ENCODE measurements at regions not wholly inside any gene's neighbourhood (a gene's known extent, or its start where the extent isn't known, plus 50 kb on each side); places are given as distances from the start of the nearest gene placed in this dataset.
A peak's percentile ranks its signal among the peaks of the same experiment; 100 is the strongest.

DNA sequence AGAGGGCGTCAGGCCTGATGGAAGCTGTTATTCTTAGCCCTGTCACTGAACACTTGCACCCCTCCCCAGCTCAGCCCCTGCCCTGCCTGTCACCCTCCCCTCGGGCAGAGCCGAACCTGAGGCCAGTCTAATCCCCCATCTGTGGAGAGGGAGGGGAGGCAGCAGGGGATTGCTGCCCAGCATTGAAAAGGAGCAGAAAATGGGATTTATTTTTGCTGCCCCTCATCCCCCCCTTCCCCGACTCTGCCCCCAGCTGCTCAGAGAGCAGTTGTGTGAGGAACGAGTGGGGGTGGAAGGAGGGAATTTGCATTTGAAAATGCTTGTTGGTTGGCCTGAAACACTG, 71.6 kb downstream of the EPHB3 start:
- Histone ChIP-seq H3K27me3 (no peaks in the 10 kb centered on the region), H3K36me3 (no peaks in the 10 kb centered on the region), H3K27ac (no peak overlapping the region), H3K9me3 (no peaks in the 10 kb centered on the region), H3K4me1 (no peaks in the 10 kb centered on the region), H3K4me3 (no peak overlapping the region)
- no peak for DNase-seq
- 83 to 91% methylated on average over 5 of the region's 5 CpGs for WGBS, 2 donors
- TF ChIP-seq, protein P1, sequence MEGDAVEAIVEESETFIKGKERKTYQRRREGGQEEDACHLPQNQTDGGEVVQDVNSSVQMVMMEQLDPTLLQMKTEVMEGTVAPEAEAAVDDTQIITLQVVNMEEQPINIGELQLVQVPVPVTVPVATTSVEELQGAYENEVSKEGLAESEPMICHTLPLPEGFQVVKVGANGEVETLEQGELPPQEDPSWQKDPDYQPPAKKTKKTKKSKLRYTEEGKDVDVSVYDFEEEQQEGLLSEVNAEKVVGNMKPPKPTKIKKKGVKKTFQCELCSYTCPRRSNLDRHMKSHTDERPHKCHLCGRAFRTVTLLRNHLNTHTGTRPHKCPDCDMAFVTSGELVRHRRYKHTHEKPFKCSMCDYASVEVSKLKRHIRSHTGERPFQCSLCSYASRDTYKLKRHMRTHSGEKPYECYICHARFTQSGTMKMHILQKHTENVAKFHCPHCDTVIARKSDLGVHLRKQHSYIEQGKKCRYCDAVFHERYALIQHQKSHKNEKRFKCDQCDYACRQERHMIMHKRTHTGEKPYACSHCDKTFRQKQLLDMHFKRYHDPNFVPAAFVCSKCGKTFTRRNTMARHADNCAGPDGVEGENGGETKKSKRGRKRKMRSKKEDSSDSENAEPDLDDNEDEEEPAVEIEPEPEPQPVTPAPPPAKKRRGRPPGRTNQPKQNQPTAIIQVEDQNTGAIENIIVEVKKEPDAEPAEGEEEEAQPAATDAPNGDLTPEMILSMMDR (IDR thresholded peaks at IDR 0.05): no peak
- intact Hi-C loops (cut with DNase I): no loop called here
- no peak for ATAC-seq
- FAIRE-seq: no peak

DNA sequence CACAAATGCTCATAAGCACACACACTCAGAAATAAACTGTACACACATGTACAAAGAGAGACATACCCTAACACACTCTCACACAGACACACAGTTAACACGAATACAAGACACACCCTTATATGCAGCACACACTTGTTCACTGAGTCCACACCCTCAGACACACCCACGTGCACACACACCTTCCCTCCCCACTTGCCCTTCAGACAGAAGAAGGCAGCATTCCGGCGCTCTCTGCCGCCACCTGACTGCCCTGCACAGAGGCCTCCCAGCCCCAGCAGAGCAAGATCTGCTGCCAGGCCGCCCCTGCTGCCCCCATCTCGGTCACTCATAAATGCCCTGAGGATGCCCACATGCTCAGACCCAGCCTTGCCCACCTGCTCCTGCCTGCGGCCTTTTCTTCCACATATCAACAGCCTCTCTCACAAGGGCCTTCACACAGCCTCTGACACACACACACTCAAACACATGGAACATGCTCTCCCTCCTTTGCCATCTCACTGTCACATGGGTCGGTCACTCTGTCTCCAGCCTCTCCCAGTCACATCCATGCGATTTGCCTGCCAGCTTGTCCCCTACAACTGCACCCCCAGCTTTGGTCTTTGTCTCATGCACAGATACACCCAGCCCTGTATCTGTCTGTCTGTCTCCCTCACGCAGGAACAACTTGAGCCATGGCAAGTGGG, 71.1 kb downstream of the EPHB3 start:
- H3K36me3 ChIP-seq: no peaks in the 10 kb centered on the region
- H3K9me3 ChIP-seq: no peaks in the 10 kb centered on the region
- FAIRE-seq: no peak
- H3K27ac ChIP-seq: no peak overlapping the region
- no peak for DNase-seq
- intact Hi-C loops (cut with DNase I): no loop called here
- 83 to 86% methylated on average over 11 of the region's 11 CpGs for WGBS, 2 donors
- peak in 1 of 4 donors; percentile 26 for ATAC-seq
- TF ChIP-seq, protein P1 (IDR thresholded peaks at IDR 0.05): no peak
- no peak overlapping the region for H3K4me3 ChIP-seq
- H3K27me3 ChIP-seq: no peaks in the 10 kb centered on the region
- H3K4me1 ChIP-seq: no peaks in the 10 kb centered on the region
